ENCODE measurements at regions not wholly inside any gene's neighbourhood (a gene's known extent, or its start where the extent isn't known, plus 50 kb on each side); places are given as distances from the start of the nearest gene placed in this dataset.

DNA sequence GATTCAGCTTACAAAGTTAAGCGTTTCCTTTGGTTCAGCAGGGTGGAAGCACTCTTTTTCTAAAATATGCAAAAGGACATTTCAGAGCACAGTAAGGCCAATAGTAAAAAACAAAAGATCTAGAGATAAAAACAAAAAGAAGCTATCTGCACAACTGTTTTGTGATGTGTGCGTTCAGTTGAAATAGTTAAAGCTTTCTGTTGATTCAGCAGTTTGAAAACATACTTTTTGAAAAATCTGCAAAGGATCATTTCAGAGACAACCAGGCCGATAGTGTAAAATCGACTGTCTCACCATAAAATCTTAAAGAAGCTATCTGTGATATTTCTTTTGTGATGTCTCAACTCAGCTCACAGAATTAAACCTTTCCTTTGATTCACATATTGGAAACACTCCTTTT lies 300.0 kb upstream of the ALG10B start:
- no peak overlapping the region for H3K9ac ChIP-seq (ENCODE audit: low read length)
- no peaks in the 10 kb centered on the region for H3K4me1 ChIP-seq (ENCODE audit: control insufficient read depth, low read depth, low read length)
- no peaks in the 10 kb centered on the region for H3K36me3 ChIP-seq (ENCODE audit: control insufficient read depth, low read depth, low read length)
- H3K27me3 ChIP-seq (ENCODE audit: control insufficient read depth, insufficient read depth, low read length) = no peaks in the 10 kb centered on the region
- peaks cover 99% of the 10 kb centered on the region for H3K9me3 ChIP-seq (ENCODE audit: control insufficient read depth, low read depth, low read length)
- H3K27ac ChIP-seq (ENCODE audit: low read length) = no peak overlapping the region
- no peak overlapping the region for H3K4me3 ChIP-seq (ENCODE audit: low read length)

DNA sequence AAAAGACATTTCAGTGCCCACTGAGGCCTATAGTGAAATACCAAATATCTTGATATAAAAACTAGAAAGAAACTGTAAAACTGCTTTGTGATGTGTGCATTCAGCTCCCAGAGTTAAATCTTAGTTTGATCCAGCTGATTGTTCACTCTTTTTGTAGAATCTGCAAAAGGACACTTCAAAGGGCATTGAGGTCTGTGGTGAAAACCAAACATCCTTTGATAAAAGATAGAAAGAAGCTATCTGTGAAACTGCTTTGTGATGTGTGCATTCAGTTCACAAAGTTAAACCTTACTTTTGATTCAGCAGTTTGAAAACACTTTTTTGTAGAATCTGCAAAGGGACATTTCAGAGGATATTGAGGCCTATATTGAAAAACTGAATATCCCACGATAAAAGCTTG lies 290.7 kb upstream of the ALG10B start:
- no peaks in the 10 kb centered on the region for H3K4me1 ChIP-seq (ENCODE audit: control insufficient read depth, low read depth, low read length)
- H3K27ac ChIP-seq (ENCODE audit: low read length) = no peak overlapping the region
- H3K9ac ChIP-seq (ENCODE audit: low read length) = no peak overlapping the region
- peaks cover 91% of the 10 kb centered on the region for H3K9me3 ChIP-seq (ENCODE audit: control insufficient read depth, low read depth, low read length)
- no peak overlapping the region for H3K4me3 ChIP-seq (ENCODE audit: low read length)
- H3K27me3 ChIP-seq (ENCODE audit: control insufficient read depth, insufficient read depth, low read length) = no peaks in the 10 kb centered on the region
- H3K36me3 ChIP-seq (ENCODE audit: control insufficient read depth, low read depth, low read length) = no peaks in the 10 kb centered on the region

GRCh38 chr12:38053113-38053512 lies 263.5 kb upstream of the ALG10B start:
- Histone ChIP-seq H3K4me3 (ENCODE audit: low read length) (no peak overlapping the region), H3K27ac (ENCODE audit: low read length) (no peak overlapping the region)

DNA sequence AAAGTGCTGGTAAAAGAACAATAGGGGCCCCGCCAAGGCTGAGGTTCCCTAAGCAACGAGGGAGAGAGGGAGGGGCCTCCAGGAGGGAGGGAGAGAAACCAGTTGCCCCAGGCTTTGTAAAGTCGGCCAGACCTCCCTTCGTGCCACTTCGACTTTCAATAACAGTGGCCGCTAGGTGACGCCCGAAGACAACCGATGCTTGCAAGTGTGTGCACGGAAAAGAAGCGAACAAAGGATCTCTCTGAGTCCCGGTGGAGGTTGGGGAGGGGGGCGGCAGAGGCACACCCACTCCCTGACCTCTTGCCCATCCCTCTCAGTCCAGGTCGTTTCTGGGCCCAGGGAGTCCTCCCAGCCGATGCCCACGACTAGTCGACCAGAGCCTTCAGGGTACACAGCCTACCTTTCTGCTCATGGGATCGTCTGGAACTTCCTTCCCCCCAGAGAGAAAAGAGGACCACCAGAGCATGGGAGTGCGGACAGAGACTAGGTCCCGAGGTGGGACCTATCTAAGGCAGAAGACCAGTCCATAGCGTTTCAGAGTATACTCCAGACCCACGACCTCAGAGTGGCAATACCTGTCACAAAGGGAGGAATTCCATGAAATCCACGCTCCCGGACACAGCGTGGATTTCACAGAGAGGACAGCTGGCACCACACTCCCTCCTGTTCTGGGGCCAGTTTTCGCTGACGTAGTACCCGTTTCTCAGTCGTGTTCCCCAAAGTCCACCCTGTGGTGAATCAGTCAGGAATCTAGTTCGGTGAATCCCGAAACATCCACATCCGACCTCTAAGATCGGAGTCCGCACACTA lies 262.7 kb upstream of the ALG10B start:
- H3K4me3 ChIP-seq (ENCODE audit: low read length) = no peak overlapping the region
- no peaks in the 10 kb centered on the region for H3K36me3 ChIP-seq (ENCODE audit: control insufficient read depth, low read depth, low read length)
- no peaks in the 10 kb centered on the region for H3K27me3 ChIP-seq (ENCODE audit: control insufficient read depth, insufficient read depth, low read length)
- H3K4me1 ChIP-seq (ENCODE audit: control insufficient read depth, low read depth, low read length) = no peaks in the 10 kb centered on the region
- H3K9me3 ChIP-seq (ENCODE audit: control insufficient read depth, low read depth, low read length) = peaks cover 74% of the 10 kb centered on the region
- H3K9ac ChIP-seq (ENCODE audit: low read length) = no peak overlapping the region
- H3K27ac ChIP-seq (ENCODE audit: low read length) = no peak overlapping the region

More at GRCh38 chr12:38053113-38053512, 263.5 kb upstream of the ALG10B start:
- Histone ChIP-seq H3K9me3 (ENCODE audit: control insufficient read depth, low read depth, low read length) (peaks cover 79% of the 10 kb centered on the region), H3K9ac (ENCODE audit: low read length) (no peak overlapping the region), H3K4me1 (ENCODE audit: control insufficient read depth, low read depth, low read length) (no peaks in the 10 kb centered on the region), H3K27me3 (ENCODE audit: control insufficient read depth, insufficient read depth, low read length) (no peaks in the 10 kb centered on the region), H3K36me3 (ENCODE audit: control insufficient read depth, low read depth, low read length) (no peaks in the 10 kb centered on the region)

GRCh38 chr12:38056701-38057689 lies 259.6 kb upstream of the ALG10B start:
- H3K9me3 ChIP-seq (ENCODE audit: control insufficient read depth, low read depth, low read length) = peaks cover 55% of the 10 kb centered on the region

GRCh38 chr12:38099686-38100085 lies 216.9 kb upstream of the ALG10B start:
- Histone ChIP-seq H3K27ac (ENCODE audit: low read length) (no peak overlapping the region), H3K4me1 (ENCODE audit: control insufficient read depth, low read depth, low read length) (no peaks in the 10 kb centered on the region), H3K9me3 (ENCODE audit: control insufficient read depth, low read depth, low read length) (peaks cover 51% of the 10 kb centered on the region), H3K36me3 (ENCODE audit: control insufficient read depth, low read depth, low read length) (no peaks in the 10 kb centered on the region), H3K4me3 (ENCODE audit: low read length) (no peak overlapping the region), H3K27me3 (ENCODE audit: control insufficient read depth, insufficient read depth, low read length) (no peaks in the 10 kb centered on the region), H3K9ac (ENCODE audit: low read length) (no peak overlapping the region)

More at GRCh38 chr12:38056701-38057689, 259.6 kb upstream of the ALG10B start:
- Histone ChIP-seq H3K27ac (ENCODE audit: low read length) (no peak overlapping the region), H3K9ac (ENCODE audit: low read length) (no peak overlapping the region), H3K4me1 (ENCODE audit: control insufficient read depth, low read depth, low read length) (no peaks in the 10 kb centered on the region), H3K36me3 (ENCODE audit: control insufficient read depth, low read depth, low read length) (no peaks in the 10 kb centered on the region), H3K27me3 (ENCODE audit: control insufficient read depth, insufficient read depth, low read length) (no peaks in the 10 kb centered on the region), H3K4me3 (ENCODE audit: low read length) (no peak overlapping the region)

- no peaks in the 10 kb centered on the region for H3K27me3 ChIP-seq (ENCODE audit: control insufficient read depth, insufficient read depth, low read length)
- no peak overlapping the region for H3K4me3 ChIP-seq (ENCODE audit: low read length)
- peaks cover 62% of the 10 kb centered on the region for H3K9me3 ChIP-seq (ENCODE audit: control insufficient read depth, low read depth, low read length)
- no peak overlapping the region for H3K27ac ChIP-seq (ENCODE audit: low read length)
- no peaks in the 10 kb centered on the region for H3K4me1 ChIP-seq (ENCODE audit: control insufficient read depth, low read depth, low read length)
- H3K9ac ChIP-seq (ENCODE audit: low read length) = no peak overlapping the region
- no peaks in the 10 kb centered on the region for H3K36me3 ChIP-seq (ENCODE audit: control insufficient read depth, low read depth, low read length)
Observed at GRCh38 chr12:38101753-38102152, 214.8 kb upstream of the ALG10B start.

DNA sequence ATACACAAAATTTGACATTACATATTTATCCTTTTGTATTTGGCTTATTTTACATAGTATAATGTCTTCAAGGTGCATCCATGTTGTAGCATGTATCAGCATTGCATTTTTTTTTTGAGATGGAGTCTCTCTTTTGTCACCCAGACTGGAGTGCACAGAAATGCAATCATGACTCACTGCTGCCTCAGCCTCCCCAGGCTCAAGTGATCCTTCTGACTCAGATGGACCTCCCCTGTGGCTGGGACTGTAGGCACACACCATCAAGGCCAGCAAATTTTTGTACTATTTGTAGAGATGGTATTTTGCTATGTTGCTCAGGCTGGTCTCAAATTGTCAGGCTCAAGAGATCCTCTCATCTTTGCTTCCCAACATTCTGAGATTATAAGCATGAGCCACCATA lies 214.4 kb upstream of the ALG10B start:
- H3K9me3 ChIP-seq (ENCODE audit: control insufficient read depth, low read depth, low read length) = peaks cover 67% of the 10 kb centered on the region

GRCh38 chr12:38110026-38110699 lies 206.4 kb upstream of the ALG10B start:
- Histone ChIP-seq H3K27ac (ENCODE audit: low read length) (no peak overlapping the region), H3K36me3 (ENCODE audit: control insufficient read depth, low read depth, low read length) (no peaks in the 10 kb centered on the region), H3K9ac (ENCODE audit: low read length) (no peak overlapping the region), H3K4me3 (ENCODE audit: low read length) (no peak overlapping the region), H3K9me3 (ENCODE audit: control insufficient read depth, low read depth, low read length) (peaks cover 59% of the 10 kb centered on the region), H3K27me3 (ENCODE audit: control insufficient read depth, insufficient read depth, low read length) (no peaks in the 10 kb centered on the region), H3K4me1 (ENCODE audit: control insufficient read depth, low read depth, low read length) (no peaks in the 10 kb centered on the region)

More for the DNA sequence above, 214.4 kb upstream of the ALG10B start:
- Histone ChIP-seq H3K4me3 (ENCODE audit: low read length) (no peak overlapping the region), H3K27ac (ENCODE audit: low read length) (no peak overlapping the region), H3K27me3 (ENCODE audit: control insufficient read depth, insufficient read depth, low read length) (no peaks in the 10 kb centered on the region), H3K9ac (ENCODE audit: low read length) (no peak overlapping the region), H3K4me1 (ENCODE audit: control insufficient read depth, low read depth, low read length) (no peaks in the 10 kb centered on the region), H3K36me3 (ENCODE audit: control insufficient read depth, low read depth, low read length) (no peaks in the 10 kb centered on the region)

DNA sequence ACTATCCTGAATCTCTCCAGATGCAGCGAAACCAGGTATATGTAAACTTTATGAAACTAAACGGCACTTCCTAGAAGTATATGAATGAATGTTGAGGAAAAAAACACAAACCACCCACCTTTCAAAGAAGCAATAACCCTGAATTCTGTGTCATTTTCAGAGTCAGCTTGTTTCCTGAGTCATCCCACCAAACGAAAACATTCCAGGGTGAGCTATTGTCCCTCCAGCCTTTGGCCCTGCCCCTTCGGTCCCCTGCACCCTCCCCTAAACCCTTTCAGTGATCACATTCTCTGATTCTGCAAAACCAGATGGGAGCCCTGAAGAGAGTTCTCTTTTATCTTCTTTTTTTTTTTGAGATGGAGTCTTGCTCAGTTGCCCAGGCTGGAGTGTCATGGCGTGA lies 202.6 kb upstream of the ALG10B start:
- no peak overlapping the region for H3K9ac ChIP-seq (ENCODE audit: low read length)
- no peaks in the 10 kb centered on the region for H3K27me3 ChIP-seq (ENCODE audit: control insufficient read depth, insufficient read depth, low read length)
- no peak overlapping the region for H3K4me3 ChIP-seq (ENCODE audit: low read length)
- no peaks in the 10 kb centered on the region for H3K36me3 ChIP-seq (ENCODE audit: control insufficient read depth, low read depth, low read length)
- H3K27ac ChIP-seq (ENCODE audit: low read length) = no peak overlapping the region
- no peaks in the 10 kb centered on the region for H3K4me1 ChIP-seq (ENCODE audit: control insufficient read depth, low read depth, low read length)
- peaks cover 57% of the 10 kb centered on the region for H3K9me3 ChIP-seq (ENCODE audit: control insufficient read depth, low read depth, low read length)

GRCh38 chr12:38116968-38117367 lies 199.6 kb upstream of the ALG10B start:
- H3K36me3 ChIP-seq (ENCODE audit: control insufficient read depth, low read depth, low read length) = no peaks in the 10 kb centered on the region

More at GRCh38 chr12:38116968-38117367, 199.6 kb upstream of the ALG10B start:
- peaks cover 62% of the 10 kb centered on the region for H3K9me3 ChIP-seq (ENCODE audit: control insufficient read depth, low read depth, low read length)
- no peak overlapping the region for H3K9ac ChIP-seq (ENCODE audit: low read length)
- H3K4me1 ChIP-seq (ENCODE audit: control insufficient read depth, low read depth, low read length) = no peaks in the 10 kb centered on the region
- H3K4me3 ChIP-seq (ENCODE audit: low read length) = no peak overlapping the region
- H3K27ac ChIP-seq (ENCODE audit: low read length) = no peak overlapping the region
- H3K27me3 ChIP-seq (ENCODE audit: control insufficient read depth, insufficient read depth, low read length) = no peaks in the 10 kb centered on the region
